CD4-positive, alpha-beta memory T cell (primary cell): ENCODE measurements at regions not wholly inside any gene's neighbourhood (a gene's known extent, or its start where the extent isn't known, plus 50 kb on each side); places are given as distances from the start of the nearest gene placed in this dataset.

ENCODE experiments used
- CTCF ChIA-PET: fragments of 350-600 bp; sonication (Branson Sonifier 250); formaldehyde crosslinking; loops from one replicate; lab custom pipeline; 2021; ENCODE audit warnings: inconsistent platforms; ENCODE audit not compliant: partially characterized antibody; lab: Charles Lee
- POLR2A ChIA-PET: fragments of 350-600 bp; sonication (Branson Sonifier 250); formaldehyde crosslinking; loops from one replicate; lab custom pipeline; 2021; ENCODE audit not compliant: partially characterized antibody; lab: Charles Lee
- DNase-seq, 5 donors: peaks; one replicate each; pipeline versions ENCODE4 v3.0.0 to v3.0.0-alpha.2; 2020 to 2022; ENCODE audit warnings: mixed read lengths in 1 of 5
- H3K27ac ChIP-seq: one replicate; pipeline ENCODE4 v1.7.0; 2013; ENCODE audit warnings: low read depth, low read length
- H3K27me3 ChIP-seq: 2 replicates; pipeline ENCODE4 v1.7.0; 2013; ENCODE audit warnings: mild to moderate bottlenecking, low read length, moderate library complexity; ENCODE audit not compliant: insufficient read depth
- H3K36me3 ChIP-seq: 2 replicates; pipeline ENCODE4 v1.7.0; 2013; ENCODE audit warnings: mild to moderate bottlenecking, low read length, moderate library complexity; ENCODE audit not compliant: insufficient read depth
- H3K4me1 ChIP-seq: 2 replicates; pipeline ENCODE4 v1.7.0; 2013; ENCODE audit warnings: mild to moderate bottlenecking, low read length, moderate library complexity; ENCODE audit not compliant: insufficient read depth
- H3K4me3 ChIP-seq, 2 donors: one replicate each; pipeline ENCODE4 v1.7.0; 2013; ENCODE audit warnings: low read length in 2 of 2, mild to moderate bottlenecking in 1 of 2
- H3K9me3 ChIP-seq, 2 donors: one replicate each; pipeline ENCODE4 v1.7.0; 2013; ENCODE audit warnings: low read length in 2 of 2, control low read depth in 1 of 2; ENCODE audit not compliant: control insufficient read depth in 1 of 2
- H3K27ac Mint-ChIP-seq, 7 donors: one replicate each; pipeline ENCODE4 v1.8.0; 2020 to 2021; ENCODE audit warnings: mixed read lengths in 7 of 7, mild to moderate bottlenecking in 6 of 7, inconsistent platforms in 3 of 7, moderate library complexity in 3 of 7
- H3K27me3 Mint-ChIP-seq, 2 donors: one replicate each; pipeline ENCODE4 v1.8.0; 2020 to 2021; ENCODE audit warnings: mixed read lengths in 2 of 2
- H3K36me3 Mint-ChIP-seq, 2 donors: one replicate each; pipeline ENCODE4 v1.8.0; 2020 to 2021; ENCODE audit warnings: mixed read lengths in 2 of 2, inconsistent platforms in 1 of 2, mild to moderate bottlenecking in 1 of 2
- H3K4me1 Mint-ChIP-seq, 4 donors: one replicate each; pipeline ENCODE4 v1.8.0; 2020 to 2021; ENCODE audit warnings: mixed read lengths in 4 of 4, mild to moderate bottlenecking in 1 of 4
- H3K4me3 Mint-ChIP-seq, 8 donors: one replicate each; pipeline ENCODE4 v1.8.0; 2020 to 2021; ENCODE audit warnings: mixed read lengths in 8 of 8, mild to moderate bottlenecking in 7 of 8, moderate library complexity in 6 of 8, inconsistent platforms in 3 of 8
- H3K9me3 Mint-ChIP-seq, 8 donors: one replicate each; pipeline ENCODE4 v1.8.0; 2020 to 2021; ENCODE audit warnings: mixed read lengths in 8 of 8, mild to moderate bottlenecking in 5 of 8, inconsistent platforms in 3 of 8, moderate library complexity in 1 of 8
- intact Hi-C: fragments of 100-400 bp; cut with micrococcal nuclease; formaldehyde crosslinking; loops from one replicate; pipeline ENCODE4 v1.15.1; 2023

DNA sequence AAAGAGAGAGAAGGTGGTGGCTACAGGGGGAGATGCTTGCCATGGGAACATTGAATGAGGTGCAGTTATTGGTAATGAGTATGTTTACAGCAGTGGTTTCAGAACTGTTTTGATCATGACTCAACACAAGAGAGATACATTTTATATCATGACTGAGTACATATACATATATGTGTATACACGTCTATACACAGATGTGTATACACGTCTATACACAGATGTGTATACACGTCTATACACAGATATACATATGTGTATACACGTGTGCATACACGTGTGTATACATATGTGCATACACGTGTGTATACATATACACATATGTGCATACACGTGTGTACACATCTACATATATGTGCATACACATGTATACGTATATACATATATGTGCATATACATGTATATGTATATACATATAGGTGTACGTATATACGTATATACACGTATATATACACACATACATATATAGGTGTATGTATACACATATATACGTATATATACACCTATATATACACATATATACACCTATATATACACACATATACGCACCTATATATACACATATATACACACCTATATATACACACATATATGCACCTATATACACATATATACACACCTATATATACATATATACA lies 518.5 kb downstream of the TSN start:
- H3K4me3 Mint-ChIP-seq, result no peak overlapping the region
- Histone ChIP-seq H3K4me3 (no peak overlapping the region), H3K4me1 (no peaks in the 10 kb centered on the region), H3K27me3 (no peaks in the 10 kb centered on the region), H3K9me3 (no peaks in the 10 kb centered on the region), H3K36me3 (no peaks in the 10 kb centered on the region), H3K27ac (no peak overlapping the region)
- ChIA-PET POLR2A (no interaction called here), CTCF (no interaction called here)
- DNase-seq, result no peak
- no peak overlapping the region for H3K27ac Mint-ChIP-seq
- intact Hi-C loops, result no loop called here
- peaks cover 0 to 7% (median 3%) of the 10 kb centered on the region in 8 donors for H3K9me3 Mint-ChIP-seq
- no peaks in the 10 kb centered on the region for H3K4me1 Mint-ChIP-seq
- no peaks in the 10 kb centered on the region for H3K36me3 Mint-ChIP-seq
- no peaks in the 10 kb centered on the region for H3K27me3 Mint-ChIP-seq

DNA sequence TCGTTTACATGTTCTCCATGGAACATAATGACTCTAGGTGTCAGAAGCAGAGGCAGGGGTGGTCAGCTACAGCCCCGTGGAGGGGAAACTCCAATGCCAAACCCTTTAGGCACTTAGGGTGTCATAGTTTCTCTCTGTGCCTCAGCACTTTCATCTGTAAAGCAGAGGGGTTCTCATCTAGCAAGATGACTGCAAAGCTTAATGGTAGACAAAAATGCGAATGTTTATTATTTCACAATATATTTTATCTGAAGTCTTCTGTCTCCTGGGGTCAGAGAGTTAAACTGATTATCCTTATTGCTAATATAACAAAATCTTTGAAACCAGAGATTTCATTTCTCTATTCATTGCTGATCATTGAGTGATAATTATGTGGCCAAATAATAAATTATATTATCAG lies 522.5 kb downstream of the TSN start:
- intact Hi-C loops, result no loop called here
- H3K27ac ChIP-seq, result no peak overlapping the region
- no peak overlapping the region for H3K4me3 Mint-ChIP-seq
- H3K36me3 ChIP-seq, result no peaks in the 10 kb centered on the region
- no peaks in the 10 kb centered on the region for H3K27me3 ChIP-seq
- no peaks in the 10 kb centered on the region for H3K4me1 ChIP-seq
- no peaks in the 10 kb centered on the region for H3K9me3 ChIP-seq
- no peak for DNase-seq
- H3K27ac Mint-ChIP-seq, result no peak overlapping the region
- peaks cover 0 to 7% (median 4%) of the 10 kb centered on the region in 8 donors for H3K9me3 Mint-ChIP-seq
- no peak overlapping the region for H3K4me3 ChIP-seq
- POLR2A ChIA-PET, result no interaction called here
- H3K36me3 Mint-ChIP-seq, result no peaks in the 10 kb centered on the region
- H3K27me3 Mint-ChIP-seq, result no peaks in the 10 kb centered on the region
- CTCF ChIA-PET, result interaction anchor here (0.7 kb wide), 1 partner anchor 112 kb away, joined by 3 read pairs; no protein-coding TSS in a partner anchor
- no peaks in the 10 kb centered on the region for H3K4me1 Mint-ChIP-seq

DNA sequence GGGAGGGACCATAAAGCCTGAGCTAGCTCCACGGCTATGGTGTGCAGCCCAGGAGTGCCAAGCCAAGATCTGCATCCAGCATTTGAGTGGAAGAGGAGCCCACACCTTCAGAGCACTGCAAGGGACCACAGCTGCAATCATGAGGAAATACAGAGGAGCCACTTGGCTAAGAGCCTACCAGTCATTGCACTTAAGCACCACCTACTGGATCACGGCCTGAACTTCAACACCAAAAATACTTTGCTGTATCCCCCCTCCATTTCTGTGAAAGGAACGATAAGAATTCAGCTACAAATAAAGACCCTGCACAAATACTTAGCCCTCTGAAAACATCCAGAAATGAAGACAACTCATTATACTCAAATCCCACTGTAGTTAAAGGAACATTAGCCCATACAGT lies 545.3 kb downstream of the TSN start:
- intact Hi-C loops, result no loop called here
- Histone ChIP-seq H3K27me3 (no peaks in the 10 kb centered on the region), H3K27ac (no peak overlapping the region), H3K36me3 (no peaks in the 10 kb centered on the region), H3K4me1 (no peaks in the 10 kb centered on the region), H3K4me3 (no peak overlapping the region), H3K9me3 (no peaks in the 10 kb centered on the region)
- H3K36me3 Mint-ChIP-seq, result no peaks in the 10 kb centered on the region
- H3K4me1 Mint-ChIP-seq, result no peaks in the 10 kb centered on the region
- peaks cover 0 to 16% (median 9%) of the 10 kb centered on the region in 8 donors for H3K9me3 Mint-ChIP-seq
- H3K27me3 Mint-ChIP-seq, result peaks cover 0 to under 1% of the 10 kb centered on the region in 2 donors
- DNase-seq, result no peak
- H3K27ac Mint-ChIP-seq, result no peak overlapping the region
- no peak overlapping the region for H3K4me3 Mint-ChIP-seq
- ChIA-PET CTCF (no interaction called here), POLR2A (no interaction called here)

DNA sequence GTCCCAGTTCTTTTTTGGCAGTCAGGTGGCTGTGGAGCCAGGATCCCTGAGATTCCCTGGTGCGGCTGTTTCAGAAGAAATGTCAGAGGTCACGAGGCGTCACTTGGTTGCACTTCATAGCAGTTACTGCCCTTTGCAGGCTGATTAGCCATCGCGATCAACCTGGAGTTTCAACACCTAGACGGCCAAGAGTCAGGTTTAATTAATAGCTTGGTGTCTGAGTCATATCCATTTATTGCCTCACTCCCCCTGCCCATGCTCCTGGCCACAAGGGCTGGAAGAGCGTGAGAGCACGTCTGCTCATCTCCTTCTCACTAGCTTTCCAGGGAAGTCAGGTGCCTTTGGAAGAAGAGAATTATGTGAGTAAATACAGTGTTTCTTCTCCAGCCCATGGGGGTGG lies 552.3 kb downstream of the TSN start:
- CTCF ChIA-PET, result no interaction called here
- H3K27me3 Mint-ChIP-seq, result peaks cover 0 to 1% of the 10 kb centered on the region in 2 donors
- Histone ChIP-seq H3K27me3 (no peaks in the 10 kb centered on the region), H3K27ac (no peak overlapping the region), H3K4me3 (no peak overlapping the region), H3K4me1 (no peaks in the 10 kb centered on the region), H3K36me3 (no peaks in the 10 kb centered on the region), H3K9me3 (no peaks in the 10 kb centered on the region)
- H3K4me3 Mint-ChIP-seq, result no peak overlapping the region
- intact Hi-C loops, result no loop called here
- no peaks in the 10 kb centered on the region for H3K36me3 Mint-ChIP-seq
- no peaks in the 10 kb centered on the region for H3K4me1 Mint-ChIP-seq
- peaks cover under 1 to 12% (median 4%) of the 10 kb centered on the region in 8 donors for H3K9me3 Mint-ChIP-seq
- POLR2A ChIA-PET, result no interaction called here
- no peak for DNase-seq
- no peak overlapping the region for H3K27ac Mint-ChIP-seq

DNA sequence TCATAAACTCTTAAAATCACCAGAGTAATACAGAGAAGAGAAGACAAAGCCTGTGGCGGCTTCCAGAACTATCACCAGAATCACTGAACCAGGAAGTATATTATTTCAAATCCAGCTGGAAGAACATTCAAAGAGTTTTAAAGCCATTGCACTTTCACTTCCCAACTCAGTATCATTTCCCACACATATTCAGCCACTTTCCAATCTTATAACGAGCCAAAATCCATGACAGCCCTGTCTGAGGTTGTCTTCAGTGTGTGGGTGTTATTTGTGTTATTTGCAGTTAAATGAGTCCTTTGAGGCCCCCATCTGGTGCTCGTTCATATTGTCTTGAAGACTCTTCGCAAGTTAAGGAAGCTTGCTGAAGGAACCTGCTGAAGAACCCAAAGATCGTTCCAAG lies 559.9 kb downstream of the TSN start:
- H3K27me3 ChIP-seq, result no peaks in the 10 kb centered on the region
- no peaks in the 10 kb centered on the region for H3K36me3 ChIP-seq
- no peak for DNase-seq
- no peak overlapping the region for H3K27ac ChIP-seq
- no peak overlapping the region for H3K4me3 Mint-ChIP-seq
- H3K36me3 Mint-ChIP-seq, result no peaks in the 10 kb centered on the region
- H3K9me3 Mint-ChIP-seq, result peaks cover 0 to 15% (median 3%) of the 10 kb centered on the region in 8 donors
- H3K4me1 Mint-ChIP-seq, result no peaks in the 10 kb centered on the region
- H3K4me1 ChIP-seq, result no peaks in the 10 kb centered on the region
- no peak overlapping the region for H3K27ac Mint-ChIP-seq
- peaks cover 0 to 1% of the 10 kb centered on the region in 2 donors for H3K27me3 Mint-ChIP-seq
- intact Hi-C loops, result no loop called here
- CTCF ChIA-PET, result no interaction called here
- no peaks in the 10 kb centered on the region for H3K9me3 ChIP-seq
- POLR2A ChIA-PET, result no interaction called here
- no peak overlapping the region for H3K4me3 ChIP-seq

DNA sequence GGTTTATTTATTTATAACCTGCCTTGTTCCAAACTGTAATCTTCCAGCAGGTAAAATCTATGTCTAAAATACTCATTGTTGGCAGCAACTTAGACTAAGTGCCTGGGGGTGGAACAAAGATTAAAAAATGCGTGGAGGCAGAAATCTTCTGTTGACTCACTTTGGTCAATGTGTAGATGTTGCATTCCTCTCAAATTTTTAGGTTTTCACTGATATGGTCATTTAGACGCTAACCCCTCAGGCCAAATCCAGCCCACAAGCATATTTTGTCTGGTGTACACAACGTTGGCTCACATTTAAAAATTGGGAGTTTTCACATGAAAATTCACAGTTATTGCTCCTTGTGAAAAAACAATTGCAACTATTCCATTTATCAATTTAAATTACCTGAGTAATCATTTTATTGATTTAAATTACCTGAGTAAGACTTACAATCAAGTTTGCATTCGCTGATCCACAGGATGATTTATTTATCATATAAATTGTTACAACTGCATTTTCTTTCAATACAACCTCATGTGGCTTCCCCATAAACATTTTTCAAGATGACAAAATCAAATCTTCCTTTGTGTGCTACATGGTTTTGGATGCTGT lies 564.2 kb downstream of the TSN start:
- DNase-seq, result no peak
- H3K4me1 Mint-ChIP-seq, result no peaks in the 10 kb centered on the region
- no peaks in the 10 kb centered on the region for H3K36me3 ChIP-seq
- intact Hi-C loops, result no loop called here
- H3K27ac ChIP-seq, result no peak overlapping the region
- H3K27ac Mint-ChIP-seq, result no peak overlapping the region
- no peaks in the 10 kb centered on the region for H3K36me3 Mint-ChIP-seq
- no peak overlapping the region for H3K4me3 ChIP-seq
- no peaks in the 10 kb centered on the region for H3K27me3 ChIP-seq
- H3K9me3 Mint-ChIP-seq, result peaks cover 0 to 6% (median under 1%) of the 10 kb centered on the region in 8 donors
- peaks cover 0 to 1% of the 10 kb centered on the region in 2 donors for H3K27me3 Mint-ChIP-seq
- CTCF ChIA-PET, result no interaction called here
- no peaks in the 10 kb centered on the region for H3K4me1 ChIP-seq
- no peaks in the 10 kb centered on the region for H3K9me3 ChIP-seq
- no peak overlapping the region for H3K4me3 Mint-ChIP-seq
- POLR2A ChIA-PET, result no interaction called here

DNA sequence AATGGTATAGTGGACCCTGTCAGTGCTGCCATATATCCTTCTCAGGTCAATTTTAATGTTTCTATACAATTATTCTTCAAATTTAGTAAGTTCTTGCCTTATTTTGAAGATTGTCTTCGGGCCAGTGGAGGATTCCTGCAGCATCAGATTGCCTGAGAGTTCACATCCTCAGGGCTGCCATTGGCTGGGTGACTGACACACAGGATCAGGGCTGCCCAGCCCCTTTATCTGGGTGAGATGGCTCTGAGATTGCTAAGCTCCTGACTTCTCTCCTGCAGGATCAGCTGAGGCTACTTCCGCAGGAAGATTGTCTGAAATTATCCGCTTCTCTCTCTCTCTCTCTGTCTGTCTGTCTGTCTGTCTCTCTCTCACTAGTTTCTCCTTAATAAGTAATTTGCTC lies 567.4 kb downstream of the TSN start:
- H3K4me3 Mint-ChIP-seq, result no peak overlapping the region
- no peak overlapping the region for H3K4me3 ChIP-seq
- no peaks in the 10 kb centered on the region for H3K36me3 ChIP-seq
- H3K27ac Mint-ChIP-seq, result no peak overlapping the region
- H3K27me3 ChIP-seq, result no peaks in the 10 kb centered on the region
- H3K36me3 Mint-ChIP-seq, result no peaks in the 10 kb centered on the region
- intact Hi-C loops, result no loop called here
- peaks cover 0 to 1% of the 10 kb centered on the region in 2 donors for H3K27me3 Mint-ChIP-seq
- CTCF ChIA-PET, result no interaction called here
- no peaks in the 10 kb centered on the region for H3K4me1 ChIP-seq
- no peak for DNase-seq
- no peaks in the 10 kb centered on the region for H3K4me1 Mint-ChIP-seq
- POLR2A ChIA-PET, result no interaction called here
- no peak overlapping the region for H3K27ac ChIP-seq
- peaks cover 0 to 6% (median 1%) of the 10 kb centered on the region in 8 donors for H3K9me3 Mint-ChIP-seq
- H3K9me3 ChIP-seq, result no peaks in the 10 kb centered on the region
